Activated CD4-positive, CD25-positive, alpha-beta regulatory T cell treated with anti-CD3 and anti-CD28 coated beads, Interleukin-2, amount 50 U/mL, for 72 hours (primary cell): ENCODE measurements at regions not wholly inside any gene's neighbourhood (a gene's known extent, or its start where the extent isn't known, plus 50 kb on each side); places are given as distances from the start of the nearest gene placed in this dataset.

Experiments used
- DNase-seq: peaks from one replicate; pipeline ENCODE4 v3.0.0; 2021

DNA sequence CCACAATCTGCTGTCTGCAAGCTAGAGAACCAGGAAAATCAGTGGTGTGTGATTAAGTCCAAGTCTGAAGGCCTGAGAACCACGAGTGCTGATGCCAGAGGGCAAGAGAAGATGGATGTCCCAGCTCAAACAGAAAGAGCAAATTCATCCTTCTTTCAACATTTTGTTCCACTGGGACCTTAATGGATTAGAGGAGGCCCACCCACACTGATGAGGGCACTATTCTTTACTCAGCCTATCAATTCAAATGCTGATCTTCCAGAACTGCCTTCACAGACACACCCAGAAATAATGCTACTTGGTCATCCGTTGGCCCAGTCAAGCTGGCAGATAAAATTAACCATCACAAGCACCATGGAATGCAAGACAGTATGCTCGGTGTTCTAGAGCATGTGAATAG, 226.6 kb upstream of the SASH1 start:
- no peak for DNase-seq

- DNase-seq, result no peak
Measured at GRCh38 chr6:148118244-148118643, 224.4 kb upstream of the SASH1 start.

GRCh38 chr6:148128014-148128730, 214.5 kb upstream of the SASH1 start:
- DNase-seq, result no peak

GRCh38 chr6:148134592-148134991, 208.0 kb upstream of the SASH1 start:
- DNase-seq, result no peak

GRCh38 chr6:148136586-148136985, 206.1 kb upstream of the SASH1 start:
- DNase-seq, result no peak

DNA sequence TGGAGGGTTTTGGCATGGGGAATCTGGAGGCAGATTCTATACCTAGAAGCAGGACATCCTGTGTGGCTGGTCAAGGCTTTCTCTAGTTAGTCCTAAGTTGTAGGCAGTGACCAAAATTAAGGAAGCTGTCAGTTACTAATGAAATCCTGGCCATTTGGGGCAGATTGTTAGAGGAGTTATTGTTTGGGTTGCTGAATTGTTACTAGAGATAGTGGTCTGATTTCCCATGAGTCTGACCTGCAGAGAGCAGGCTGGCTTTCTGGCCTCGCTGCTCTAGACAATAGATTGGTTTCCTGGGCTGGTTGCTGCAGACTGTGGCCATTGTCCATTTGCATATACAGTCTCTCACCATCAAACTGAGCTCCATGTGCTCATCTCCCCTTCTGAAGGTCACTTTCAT, 205.0 kb upstream of the SASH1 start:
- no peak for DNase-seq

DNA sequence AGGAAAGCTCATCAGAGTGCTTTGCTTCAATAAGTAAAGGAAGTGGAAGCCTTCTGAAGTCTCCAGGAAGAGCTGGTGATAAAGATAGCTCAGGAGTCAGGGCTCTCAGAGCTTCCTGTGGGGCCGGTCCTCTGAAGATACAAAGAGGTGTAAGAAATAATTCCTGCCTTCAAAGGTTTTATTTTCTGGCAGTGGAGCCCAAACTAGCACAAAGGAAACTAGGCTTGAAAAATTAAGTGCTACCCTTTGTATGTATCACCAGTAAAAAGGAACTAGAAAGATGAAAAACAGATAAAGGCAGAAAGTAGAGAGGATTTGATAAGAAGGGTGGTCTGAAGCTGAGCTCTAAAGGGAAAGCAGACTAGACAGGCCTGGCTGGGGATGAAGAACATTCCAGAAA, 204.1 kb upstream of the SASH1 start:
- DNase-seq, result no peak

DNA sequence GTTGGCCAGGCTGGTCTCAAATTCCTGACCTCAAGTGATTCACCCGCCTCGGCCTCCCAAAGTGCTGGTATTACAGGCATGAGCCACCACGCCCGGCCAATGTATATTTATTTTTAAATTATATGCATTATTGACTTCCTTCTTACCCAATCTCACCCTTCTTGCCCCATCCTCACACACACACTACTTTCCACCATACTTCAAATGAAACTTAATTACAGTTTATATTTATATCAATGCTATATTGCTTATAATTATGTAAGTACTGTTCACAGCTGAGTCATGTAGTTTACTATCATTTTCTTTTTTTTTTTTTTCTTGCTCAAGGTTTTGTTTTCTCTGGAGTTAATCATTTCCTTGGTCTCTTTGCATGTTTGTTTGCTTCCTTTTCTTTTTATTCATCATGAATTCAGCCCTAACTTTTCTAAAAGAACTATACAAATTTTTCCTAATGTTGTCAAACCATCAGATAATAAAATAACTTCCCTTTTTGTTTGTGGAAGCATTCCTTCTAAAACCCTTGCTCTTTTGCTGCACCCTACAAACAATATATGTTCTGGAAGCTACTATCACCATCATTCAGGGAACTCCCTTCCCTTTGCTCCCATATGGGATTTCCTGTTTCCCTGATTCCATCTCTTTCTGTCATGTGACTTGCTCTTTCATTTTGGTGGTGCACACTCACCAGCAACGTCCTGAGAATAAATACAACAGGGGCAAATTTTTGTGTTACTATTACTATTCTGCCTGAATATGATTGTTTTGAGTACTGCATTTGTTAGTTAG, 201.7 kb upstream of the SASH1 start:
- DNase-seq, result no peak

DNA sequence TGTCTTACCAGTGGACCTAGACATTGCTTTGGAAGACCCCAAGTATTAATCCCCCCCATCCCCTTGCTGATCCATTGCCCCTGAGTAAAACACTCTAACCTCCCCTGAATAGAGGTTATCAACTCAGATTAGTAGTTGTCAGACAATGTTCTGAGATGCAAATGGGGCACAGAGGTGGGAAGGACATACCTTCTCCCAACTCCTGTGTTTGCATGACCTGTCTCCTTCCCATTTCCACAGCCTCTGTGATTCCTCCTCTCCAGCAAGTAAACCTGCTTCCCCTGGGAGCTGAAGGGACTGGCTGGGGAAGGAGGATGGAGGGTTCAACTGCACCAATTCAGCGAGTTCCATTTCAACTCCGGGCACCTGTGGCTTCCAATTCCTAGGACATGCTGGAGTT, 199.8 kb upstream of the SASH1 start:
- DNase-seq, result no peak

DNA sequence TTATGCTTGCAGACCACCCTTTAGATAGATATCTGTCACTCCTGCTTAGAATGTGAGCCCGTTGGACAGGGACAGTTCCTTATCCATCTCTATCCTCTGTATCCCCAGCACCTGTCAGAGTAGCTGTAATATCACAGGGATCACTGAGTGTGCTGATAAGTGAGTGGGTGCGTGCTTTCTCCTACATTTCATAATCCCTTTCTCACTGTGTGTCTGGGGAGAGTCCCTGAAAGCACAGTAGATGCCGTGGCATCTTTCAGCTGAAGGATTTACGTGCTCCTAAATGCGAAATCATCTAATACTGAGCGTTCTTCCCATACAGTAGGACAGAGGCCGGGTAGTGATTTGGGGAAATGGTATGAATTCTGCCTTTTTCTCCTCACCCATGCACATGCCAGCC, 198.9 kb upstream of the SASH1 start:
- DNase-seq, result no peak

GRCh38 chr6:148144917-148145521, 197.6 kb upstream of the SASH1 start:
- peak; percentile 52 for DNase-seq

- peak; percentile 37 for DNase-seq
Measured at GRCh38 chr6:148146717-148147462, 195.7 kb upstream of the SASH1 start.

- DNase-seq, result no peak
Measured at GRCh38 chr6:148147463-148147830, 195.2 kb upstream of the SASH1 start.

GRCh38 chr6:148151896-148152643, 190.6 kb upstream of the SASH1 start:
- no peak for DNase-seq

DNA sequence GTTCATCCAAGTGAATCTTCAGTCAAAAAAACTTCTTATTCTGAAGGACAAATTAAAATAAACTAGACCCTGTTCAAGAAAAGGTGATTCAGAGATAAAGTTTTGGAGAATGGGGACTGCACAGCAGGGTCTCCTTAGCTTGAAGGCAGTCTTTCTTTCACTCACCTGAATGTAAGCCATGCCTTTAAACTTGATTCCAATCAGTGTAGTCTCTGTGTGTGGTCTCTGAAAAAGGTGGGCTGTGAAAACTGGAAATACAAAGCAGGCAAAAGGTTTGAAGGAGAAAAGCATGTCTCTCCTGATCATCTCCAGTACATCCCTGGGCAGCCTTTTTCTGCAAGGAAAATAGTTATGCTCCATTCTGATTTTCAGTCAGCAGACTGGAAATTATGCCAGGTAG, 188.0 kb upstream of the SASH1 start:
- no peak for DNase-seq

GRCh38 chr6:148155293-148155692, 187.3 kb upstream of the SASH1 start:
- no peak for DNase-seq

- no peak for DNase-seq
Measured at GRCh38 chr6:148157841-148158240, 184.8 kb upstream of the SASH1 start.

DNA sequence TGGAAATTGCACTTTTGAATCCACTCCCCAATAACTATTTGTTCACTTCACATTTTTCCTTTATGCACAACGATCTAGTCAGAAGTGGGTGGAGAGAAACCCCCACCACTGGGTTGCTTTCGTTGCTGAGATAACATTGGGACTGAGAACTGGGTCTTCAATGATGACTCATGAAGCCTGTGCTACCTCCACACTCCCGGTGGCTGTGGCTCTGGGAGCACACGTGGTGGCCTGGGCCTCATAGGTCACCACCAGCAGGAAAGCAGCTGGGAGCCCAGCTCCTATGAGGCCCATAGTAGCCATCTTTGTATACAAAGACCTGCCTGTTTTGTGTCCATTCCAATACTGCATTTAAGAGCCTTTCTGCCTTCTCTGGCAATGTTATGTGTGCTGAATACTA, 178.0 kb upstream of the SASH1 start:
- no peak for DNase-seq

DNA sequence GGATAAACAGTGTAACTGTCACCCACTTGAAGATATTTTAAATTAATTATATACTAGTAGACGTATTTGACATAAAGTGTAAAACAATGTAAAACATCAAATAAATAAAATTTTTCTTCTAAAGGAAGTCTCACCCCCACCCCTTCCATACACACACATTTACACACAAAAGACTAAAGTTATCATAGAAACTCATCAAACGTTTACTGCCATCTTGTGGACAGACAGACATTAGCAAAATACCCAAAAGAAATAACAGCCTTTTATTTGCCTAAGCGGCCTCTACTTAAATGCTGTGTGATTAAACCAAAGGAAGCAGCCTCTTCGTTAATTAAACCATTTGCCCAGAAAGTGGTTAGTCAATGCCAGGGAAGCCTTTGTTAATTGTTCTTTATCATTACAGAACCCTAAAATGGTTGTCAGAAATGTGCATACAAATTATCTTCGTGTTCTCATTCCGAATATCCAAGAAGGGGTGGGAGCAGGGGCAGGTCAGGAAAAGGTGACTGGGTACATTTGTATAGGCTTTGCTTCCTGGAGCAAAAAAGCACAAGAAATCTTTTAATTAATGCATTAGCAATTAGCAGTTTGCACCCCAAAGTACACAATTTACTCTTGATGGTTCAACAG, 176.2 kb upstream of the SASH1 start:
- no peak for DNase-seq

- no peak for DNase-seq
Measured at GRCh38 chr6:148169706-148170105, 172.9 kb upstream of the SASH1 start.

- no peak for DNase-seq
Measured at GRCh38 chr6:148170286-148170685, 172.4 kb upstream of the SASH1 start.

DNA sequence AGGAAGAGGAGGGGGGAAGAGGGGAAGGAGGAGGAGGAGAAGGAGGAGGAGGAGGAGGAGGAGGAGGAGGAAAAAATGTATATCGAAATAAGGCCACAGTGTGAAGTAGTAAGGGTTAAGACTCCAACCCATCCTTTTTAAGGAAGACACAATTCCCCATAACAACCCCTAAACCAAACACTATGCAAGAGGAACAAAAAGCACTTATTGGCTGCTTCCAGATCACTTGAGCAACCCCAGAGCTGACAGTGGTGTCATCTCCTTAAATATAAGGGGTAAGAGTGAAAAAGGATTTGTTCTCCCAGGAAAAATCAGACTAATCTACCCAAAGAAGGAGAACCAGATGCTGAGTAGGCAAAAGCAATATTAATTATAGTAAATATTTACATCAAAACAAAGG, 169.1 kb upstream of the SASH1 start:
- DNase-seq, result no peak
